ENCODE measurements at regions not wholly inside any gene's neighbourhood (a gene's known extent, or its start where the extent isn't known, plus 50 kb on each side); places are given as distances from the start of the nearest gene placed in this dataset.

- DNase-seq, result no peak
Observed at GRCh38 chr9:17894501-17895160, 315.8 kb downstream of the SH3GL2 start.

- DNase-seq, result no peak
Observed at GRCh38 chr9:17900606-17901005, 321.7 kb downstream of the SH3GL2 start.

GRCh38 chr9:17905366-17905765, 326.5 kb downstream of the SH3GL2 start:
- no peak for DNase-seq

- DNase-seq, result no peak
Observed at GRCh38 chr9:17905781-17906175, 326.9 kb downstream of the SH3GL2 start.

- no peak for DNase-seq
Observed at GRCh38 chr9:17906176-17906840, 327.4 kb downstream of the SH3GL2 start.

- DNase-seq, result peak in 1 of 5 donors; percentile 10
Observed at GRCh38 chr9:17906841-17907778, 328.2 kb downstream of the SH3GL2 start.

- DNase-seq, result no peak
Observed at GRCh38 chr9:17907779-17908508, 329.1 kb downstream of the SH3GL2 start.

- DNase-seq, result no peak
Observed at GRCh38 chr9:17926246-17926645, 347.4 kb downstream of the SH3GL2 start.

GRCh38 chr9:17927616-17928015, 348.8 kb downstream of the SH3GL2 start:
- DNase-seq, result no peak

- no peak for DNase-seq
Observed at GRCh38 chr9:17928228-17928627, 349.4 kb downstream of the SH3GL2 start.

GRCh38 chr9:17928768-17929167, 349.9 kb downstream of the SH3GL2 start:
- DNase-seq, result no peak

GRCh38 chr9:17929506-17929905, 350.6 kb downstream of the SH3GL2 start:
- DNase-seq, result no peak

- DNase-seq, result no peak
Observed at GRCh38 chr9:17930071-17930470, 351.2 kb downstream of the SH3GL2 start.

- no peak for DNase-seq
Observed at GRCh38 chr9:17936365-17936764, 357.5 kb downstream of the SH3GL2 start.

GRCh38 chr9:17938035-17938655, 359.3 kb downstream of the SH3GL2 start:
- no peak for DNase-seq

GRCh38 chr9:17942498-17942897, 363.6 kb downstream of the SH3GL2 start:
- no peak for DNase-seq

- DNase-seq, result no peak
Observed at GRCh38 chr9:17955409-17955808, 376.5 kb downstream of the SH3GL2 start.

- no peak for DNase-seq
Observed at GRCh38 chr9:17958363-17958762, 379.5 kb downstream of the SH3GL2 start.

- DNase-seq, result no peak
Observed at GRCh38 chr9:17962747-17963146, 383.9 kb downstream of the SH3GL2 start.

GRCh38 chr9:17963498-17963897, 384.6 kb downstream of the SH3GL2 start:
- no peak for DNase-seq

GRCh38 chr9:17967731-17968130, 388.9 kb downstream of the SH3GL2 start:
- DNase-seq, result no peak

- no peak for DNase-seq
Observed at GRCh38 chr9:17969232-17969631, 390.4 kb downstream of the SH3GL2 start.

Measured in T-helper 1 cell (primary cell).